GM12865 (cell line): ENCODE measurements at regions not wholly inside any gene's neighbourhood (a gene's known extent, or its start where the extent isn't known, plus 50 kb on each side); places are given as distances from the start of the nearest gene placed in this dataset.

Experiments
- DNase-seq: peaks from one replicate; pipeline ENCODE4 v3.0.0; 2010; ENCODE audit warnings: low read depth
- H3K4me3 ChIP-seq: 2 replicates; pipeline ENCODE4 v1.5.1; 2011; ENCODE audit warnings: mild to moderate bottlenecking, low read depth, low read length, control low read depth
- CTCF ChIP-seq: IDR thresholded peaks from 2 replicates; pipeline ENCODE4 v1.5.1; 2011; ENCODE audit warnings: low read length, control low read depth, low read depth, inconsistent platforms; ENCODE audit not compliant: insufficient read depth; ENCODE audit errors: missing control alignments

DNA sequence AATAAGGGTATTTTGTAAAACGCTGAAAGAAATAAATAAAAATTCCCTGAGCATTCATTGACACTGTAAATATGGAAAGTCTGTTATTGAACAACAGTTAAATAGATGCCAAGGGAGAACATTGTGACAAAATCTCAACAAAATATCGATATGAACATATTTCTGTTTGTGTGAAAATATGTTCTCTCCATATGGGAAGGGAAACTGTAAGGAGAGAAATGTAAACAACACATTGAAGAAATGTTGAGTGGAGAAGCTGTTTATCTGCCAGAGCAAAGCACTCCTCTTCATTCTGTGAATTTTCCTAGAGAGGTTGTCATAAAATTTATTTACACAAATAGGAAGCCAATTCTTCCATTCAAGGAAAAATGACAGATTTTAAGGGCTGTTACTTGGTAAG lies 57.1 kb upstream of the EOMES start:
- no peak for DNase-seq
- no peak for TF ChIP-seq CTCF
- H3K4me3 ChIP-seq: no peak overlapping the region

DNA sequence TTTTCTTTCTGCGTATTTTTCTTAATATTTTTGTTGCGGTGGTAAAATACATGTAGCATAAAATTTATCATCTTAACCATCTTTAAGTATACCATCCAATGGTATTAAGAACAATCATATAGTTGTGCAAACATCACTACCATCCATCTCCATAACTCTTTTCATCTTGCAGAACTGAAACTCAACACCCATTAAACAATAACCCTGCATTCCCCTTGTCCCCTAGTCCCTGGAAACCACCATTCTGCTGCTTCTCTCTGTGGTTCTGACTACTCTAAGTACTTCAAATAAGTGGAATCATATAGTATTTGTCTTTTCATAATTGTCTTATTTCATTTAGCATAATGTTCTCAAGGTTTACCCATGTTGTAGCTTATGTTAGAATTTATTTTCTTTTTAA lies 67.3 kb upstream of the EOMES start:
- no peak overlapping the region for H3K4me3 ChIP-seq
- DNase-seq: no peak
- no peak for TF ChIP-seq CTCF

GRCh38 chr3:27791956-27792355 lies 69.8 kb upstream of the EOMES start:
- no peak for TF ChIP-seq CTCF
- H3K4me3 ChIP-seq: no peak overlapping the region
- DNase-seq: no peak

DNA sequence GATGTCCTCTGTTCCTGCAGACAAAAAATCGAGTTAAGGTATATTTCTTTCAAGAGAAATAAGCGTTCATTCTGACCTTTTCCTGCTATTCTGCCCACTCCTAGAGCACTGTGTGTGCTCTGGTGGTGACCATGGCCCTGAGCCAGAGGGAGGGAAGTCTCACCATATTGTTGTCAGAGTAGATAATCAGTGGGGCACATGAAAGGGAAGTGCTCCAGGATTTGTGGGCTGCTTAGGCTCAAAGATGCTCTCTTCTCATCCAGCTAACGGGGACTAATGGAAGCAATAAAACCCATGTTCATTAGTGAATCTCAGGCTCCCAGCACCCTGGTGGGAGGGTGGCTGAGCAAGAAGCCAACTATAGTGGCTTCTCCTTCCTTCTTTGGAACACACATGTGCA lies 70.7 kb upstream of the EOMES start:
- TF ChIP-seq CTCF: no peak
- DNase-seq: no peak
- no peak overlapping the region for H3K4me3 ChIP-seq

DNA sequence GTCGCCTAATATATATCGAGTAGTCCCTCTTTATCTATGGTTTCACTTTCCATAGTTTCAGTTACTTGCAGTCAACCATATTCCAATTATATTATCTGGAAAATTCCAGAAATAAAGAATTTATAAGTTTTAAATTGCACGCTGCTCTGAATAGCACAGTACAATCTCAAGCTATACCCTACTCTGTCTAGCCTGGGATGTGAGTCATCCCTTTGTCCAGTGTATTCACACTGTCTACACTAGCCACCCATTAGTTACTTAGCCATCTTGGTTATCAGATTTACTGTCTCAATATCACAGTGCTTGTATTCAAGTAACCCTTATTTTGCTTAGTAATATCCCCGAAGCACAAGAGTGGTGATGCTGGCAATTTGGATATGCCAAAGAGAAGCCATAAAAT lies 72.1 kb upstream of the EOMES start:
- H3K4me3 ChIP-seq: no peak overlapping the region
- TF ChIP-seq CTCF: no peak
- no peak for DNase-seq

- no peak for TF ChIP-seq CTCF
- no peak overlapping the region for H3K4me3 ChIP-seq
- no peak for DNase-seq
These were observed 74.3 kb upstream of the EOMES start for GRCh38 chr3:27796365-27796875.

GRCh38 chr3:27797773-27798172 lies 75.7 kb upstream of the EOMES start:
- TF ChIP-seq CTCF: no peak
- no peak overlapping the region for H3K4me3 ChIP-seq

More at GRCh38 chr3:27797773-27798172, 75.7 kb upstream of the EOMES start:
- no peak for DNase-seq
